ENCODE measurements at regions not wholly inside any gene's neighbourhood (a gene's known extent, or its start where the extent isn't known, plus 50 kb on each side); places are given as distances from the start of the nearest gene placed in this dataset.

DNA sequence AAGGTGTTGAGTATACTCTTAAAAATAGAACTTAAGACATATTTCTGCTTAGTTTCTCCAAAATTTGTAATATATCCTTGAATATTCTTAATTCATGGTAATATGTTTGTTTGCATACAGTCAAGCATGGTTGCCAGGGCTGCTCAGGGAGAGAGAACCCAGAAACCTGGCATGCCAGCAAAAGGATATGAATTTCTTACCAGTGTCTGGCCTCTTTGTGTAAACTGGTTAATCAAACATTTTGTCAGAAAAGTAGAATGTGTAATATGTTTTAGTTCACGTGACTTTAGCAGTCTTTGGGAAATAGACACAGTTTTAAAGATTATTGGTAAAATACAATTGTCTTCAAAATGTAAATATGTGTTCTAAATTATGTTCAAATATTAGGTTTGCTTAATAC, 101.6 kb downstream of the AASDHPPT start:
- Histone ChIP-seq H4K91ac (ENCODE audit: insufficient read length, low read depth, low read length) (no peak overlapping the region), H4K8ac (replicated peaks; ENCODE audit: insufficient read length, low read depth, low read length) (no peak overlapping the region), H3K4me1 (ENCODE audit: insufficient read depth, low read length) (no peaks in the 10 kb centered on the region), H3K14ac (ENCODE audit: insufficient read depth, low read length) (no peak overlapping the region), H3K9me3 (ENCODE audit: control insufficient read depth, low read depth, low read length) (no peaks in the 10 kb centered on the region), H2AK5ac (ENCODE audit: insufficient read length, low read length) (no peak overlapping the region), H3K4ac (ENCODE audit: low read depth, low read length) (no peak overlapping the region), H3K23ac (ENCODE audit: insufficient read length, low read depth, low read length) (no peak overlapping the region), H3K79me1 (ENCODE audit: insufficient read depth, low read depth, low read length, poor library complexity, severe bottlenecking) (no peaks in the 10 kb centered on the region), H3K56ac (ENCODE audit: insufficient read length, low read depth, low read length) (no peak overlapping the region), H3K9ac (ENCODE audit: extremely low read depth, insufficient read length, low read length) (no peak overlapping the region), H2BK15ac (ENCODE audit: low read depth, low read length) (no peak overlapping the region), H3K4me2 (ENCODE audit: insufficient read depth, insufficient read length, low read length) (no peak overlapping the region), H3K79me2 (ENCODE audit: insufficient read depth, low read length) (no peaks in the 10 kb centered on the region), H4K5ac (ENCODE audit: insufficient read length, low read depth, low read length) (no peak overlapping the region), H2BK20ac (ENCODE audit: low read depth, low read length, poor library complexity, severe bottlenecking) (no peak overlapping the region), H3K27me3 (ENCODE audit: insufficient read depth, low read length) (no peaks in the 10 kb centered on the region), H3K27ac (ENCODE audit: insufficient read length, low read depth, low read length) (no peak overlapping the region), H2BK120ac (ENCODE audit: low read depth, low read length, poor library complexity, severe bottlenecking) (no peak overlapping the region), H4K20me1 (ENCODE audit: control insufficient read depth, insufficient read depth, insufficient read length) (no peaks in the 10 kb centered on the region), H3T11ph (ENCODE audit: low read length) (no peak overlapping the region), H2BK12ac (ENCODE audit: insufficient read length, low read depth, low read length) (no peak overlapping the region), H3K23me2 (ENCODE audit: insufficient read length, low read depth, low read length, poor library complexity, severe bottlenecking) (no peaks in the 10 kb centered on the region), H3K18ac (ENCODE audit: insufficient read length, low read depth, low read length) (no peak overlapping the region), H2BK5ac (ENCODE audit: insufficient read length, low read length) (no peak overlapping the region), H2AFZ (ENCODE audit: low read length) (no peak overlapping the region)
- peaks cover 7 to 10% of the 10 kb centered on the region in 2 experiments for H3K4me1 Mint-ChIP-seq
- H3K27me3 Mint-ChIP-seq (ENCODE audit: low read depth): no peaks in the 10 kb centered on the region
- no peak for DNase-seq
- WGBS (ENCODE audit: extremely low coverage, insufficient read length, low lambda C conversion rate): no CpG with 5 or more reads among the region's 1 CpG
- peaks cover 2 to 8% (median 6%) of the 10 kb centered on the region in 3 experiments; a peak in 5 of 7 replicates for H3K36me3 Mint-ChIP-seq (ENCODE audit: insufficient read depth in 1 of 3, low read depth in 3 of 3)
- TF ChIP-seq, protein P1, sequence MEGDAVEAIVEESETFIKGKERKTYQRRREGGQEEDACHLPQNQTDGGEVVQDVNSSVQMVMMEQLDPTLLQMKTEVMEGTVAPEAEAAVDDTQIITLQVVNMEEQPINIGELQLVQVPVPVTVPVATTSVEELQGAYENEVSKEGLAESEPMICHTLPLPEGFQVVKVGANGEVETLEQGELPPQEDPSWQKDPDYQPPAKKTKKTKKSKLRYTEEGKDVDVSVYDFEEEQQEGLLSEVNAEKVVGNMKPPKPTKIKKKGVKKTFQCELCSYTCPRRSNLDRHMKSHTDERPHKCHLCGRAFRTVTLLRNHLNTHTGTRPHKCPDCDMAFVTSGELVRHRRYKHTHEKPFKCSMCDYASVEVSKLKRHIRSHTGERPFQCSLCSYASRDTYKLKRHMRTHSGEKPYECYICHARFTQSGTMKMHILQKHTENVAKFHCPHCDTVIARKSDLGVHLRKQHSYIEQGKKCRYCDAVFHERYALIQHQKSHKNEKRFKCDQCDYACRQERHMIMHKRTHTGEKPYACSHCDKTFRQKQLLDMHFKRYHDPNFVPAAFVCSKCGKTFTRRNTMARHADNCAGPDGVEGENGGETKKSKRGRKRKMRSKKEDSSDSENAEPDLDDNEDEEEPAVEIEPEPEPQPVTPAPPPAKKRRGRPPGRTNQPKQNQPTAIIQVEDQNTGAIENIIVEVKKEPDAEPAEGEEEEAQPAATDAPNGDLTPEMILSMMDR (conservative IDR thresholded peaks at IDR 0.05): no peak
- H3K4me3 Mint-ChIP-seq: no peak overlapping the region
- no peak overlapping the region for H3K27ac Mint-ChIP-seq
- H3K9me3 Mint-ChIP-seq: peaks cover 6 to 15% of the 10 kb centered on the region in 2 experiments

Measured in H9 (cell line).